Colonic mucosa (tissue), 4 donors: ENCODE measurements at regions not wholly inside any gene's neighbourhood (a gene's known extent, or its start where the extent isn't known, plus 50 kb on each side); places are given as distances from the start of the nearest gene placed in this dataset.

Experiments
- DNase-seq: peaks from one replicate; pipeline ENCODE4 v3.0.0-alpha.2; 2020
- H3K27ac ChIP-seq: fragments of 200-600 bp; one replicate; pipeline ENCODE4 v1.8.0; 2021
- H3K27me3 ChIP-seq: fragments of 200-600 bp; one replicate; pipeline ENCODE4 v1.8.0; 2021
- H3K36me3 ChIP-seq: fragments of 200-600 bp; one replicate; pipeline ENCODE4 v1.8.0; 2021
- H3K4me1 ChIP-seq: fragments of 200-600 bp; one replicate; pipeline ENCODE4 v1.8.0; 2021; ENCODE audit warnings: mild to moderate bottlenecking
- H3K4me3 ChIP-seq: fragments of 200-600 bp; one replicate; pipeline ENCODE4 v1.8.0; 2021
- H3K9ac ChIP-seq, 2 donors: one replicate each; pipeline ENCODE4 v1.7.0; 2013; ENCODE audit warnings: control low read depth in 2 of 2, low read depth in 2 of 2, low read length in 2 of 2
- H3K9me3 ChIP-seq: fragments of 200-600 bp; one replicate; pipeline ENCODE4 v1.8.0; 2021
- intact Hi-C: fragments of 100-400 bp; cut with DNase I; formaldehyde crosslinking; loops from one replicate; pipeline ENCODE4 v1.14.1; 2022
- TF ChIP-seq, protein P1 (sequence below): fragments of 200-600 bp; IDR thresholded peaks from one replicate; pipeline ENCODE4 v1.8.0; 2022; ENCODE audit warnings: antibody characterized with exemption, mild to moderate bottlenecking
- donor health status: healthy.
- donor health status: DM: no; HTN: no; CAD: no.
- donor health status: DM: no; HTN: no; CAD: no.

DNA sequence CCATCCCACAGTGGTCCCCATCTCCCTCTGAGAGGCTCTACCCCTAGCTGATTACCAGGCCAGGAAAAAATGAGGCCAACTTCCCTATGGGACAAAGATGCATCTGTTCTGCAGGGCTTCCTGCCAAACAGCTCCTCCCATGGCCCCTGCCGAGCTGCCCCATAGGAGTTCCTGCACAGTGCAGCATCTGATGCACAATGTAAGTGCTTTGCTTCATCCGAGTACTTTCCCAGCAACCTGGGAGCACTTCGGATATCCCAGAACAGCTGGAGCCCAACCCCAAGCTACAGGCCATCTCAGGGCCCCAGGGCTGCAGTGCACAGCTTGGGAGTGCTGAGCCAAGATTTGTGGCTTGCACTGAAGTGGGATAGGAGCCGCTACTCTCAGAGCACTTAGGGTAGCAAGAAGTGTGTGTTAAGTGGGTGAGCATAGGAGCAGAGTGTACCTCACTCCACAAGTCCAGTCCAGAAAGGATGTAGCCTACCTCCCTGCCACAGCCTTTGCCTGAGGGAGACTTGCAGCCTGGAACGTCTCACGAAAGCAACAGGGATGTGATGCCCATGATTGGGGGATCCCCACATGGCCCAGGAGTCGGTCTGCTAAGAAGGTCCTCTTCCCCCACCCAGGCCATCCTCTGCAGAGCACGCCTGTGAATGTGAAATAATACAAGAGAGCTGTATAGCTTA, 209.6 kb upstream of the VWC2 start:
- no peaks in the 10 kb centered on the region for H3K36me3 ChIP-seq
- no peak overlapping the region for H3K4me3 ChIP-seq
- no peaks in the 10 kb centered on the region for H3K4me1 ChIP-seq
- no peak overlapping the region for H3K27ac ChIP-seq
- no peak for DNase-seq
- no peaks in the 10 kb centered on the region for H3K9me3 ChIP-seq
- intact Hi-C loops = no loop called here
- no peaks in the 10 kb centered on the region for H3K27me3 ChIP-seq
- no peak overlapping the region for H3K9ac ChIP-seq
- TF ChIP-seq, protein P1, sequence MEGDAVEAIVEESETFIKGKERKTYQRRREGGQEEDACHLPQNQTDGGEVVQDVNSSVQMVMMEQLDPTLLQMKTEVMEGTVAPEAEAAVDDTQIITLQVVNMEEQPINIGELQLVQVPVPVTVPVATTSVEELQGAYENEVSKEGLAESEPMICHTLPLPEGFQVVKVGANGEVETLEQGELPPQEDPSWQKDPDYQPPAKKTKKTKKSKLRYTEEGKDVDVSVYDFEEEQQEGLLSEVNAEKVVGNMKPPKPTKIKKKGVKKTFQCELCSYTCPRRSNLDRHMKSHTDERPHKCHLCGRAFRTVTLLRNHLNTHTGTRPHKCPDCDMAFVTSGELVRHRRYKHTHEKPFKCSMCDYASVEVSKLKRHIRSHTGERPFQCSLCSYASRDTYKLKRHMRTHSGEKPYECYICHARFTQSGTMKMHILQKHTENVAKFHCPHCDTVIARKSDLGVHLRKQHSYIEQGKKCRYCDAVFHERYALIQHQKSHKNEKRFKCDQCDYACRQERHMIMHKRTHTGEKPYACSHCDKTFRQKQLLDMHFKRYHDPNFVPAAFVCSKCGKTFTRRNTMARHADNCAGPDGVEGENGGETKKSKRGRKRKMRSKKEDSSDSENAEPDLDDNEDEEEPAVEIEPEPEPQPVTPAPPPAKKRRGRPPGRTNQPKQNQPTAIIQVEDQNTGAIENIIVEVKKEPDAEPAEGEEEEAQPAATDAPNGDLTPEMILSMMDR = no peak

DNA sequence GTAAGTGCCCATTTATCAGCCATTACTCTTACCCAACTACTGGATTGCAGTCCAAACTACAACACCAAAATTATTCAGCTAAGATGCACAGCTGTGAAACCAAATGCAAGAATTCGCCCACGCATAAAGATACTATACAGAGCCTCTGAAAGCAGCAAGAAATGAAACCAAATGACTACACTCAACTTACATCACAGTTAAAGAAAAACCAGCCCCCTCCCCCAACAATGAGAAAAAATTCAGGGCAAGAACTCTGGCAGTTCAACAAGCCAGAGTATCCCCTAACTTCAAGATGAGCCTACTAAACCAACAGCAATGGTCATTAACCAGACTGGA, 209.1 kb upstream of the VWC2 start:
- no peaks in the 10 kb centered on the region for H3K36me3 ChIP-seq
- no peak overlapping the region for H3K27ac ChIP-seq
- no peak overlapping the region for H3K4me3 ChIP-seq
- H3K9me3 ChIP-seq = no peaks in the 10 kb centered on the region
- no peaks in the 10 kb centered on the region for H3K27me3 ChIP-seq
- DNase-seq = no peak
- TF ChIP-seq, protein P1 = no peak
- intact Hi-C loops = no loop called here
- no peaks in the 10 kb centered on the region for H3K4me1 ChIP-seq
- no peak overlapping the region for H3K9ac ChIP-seq

DNA sequence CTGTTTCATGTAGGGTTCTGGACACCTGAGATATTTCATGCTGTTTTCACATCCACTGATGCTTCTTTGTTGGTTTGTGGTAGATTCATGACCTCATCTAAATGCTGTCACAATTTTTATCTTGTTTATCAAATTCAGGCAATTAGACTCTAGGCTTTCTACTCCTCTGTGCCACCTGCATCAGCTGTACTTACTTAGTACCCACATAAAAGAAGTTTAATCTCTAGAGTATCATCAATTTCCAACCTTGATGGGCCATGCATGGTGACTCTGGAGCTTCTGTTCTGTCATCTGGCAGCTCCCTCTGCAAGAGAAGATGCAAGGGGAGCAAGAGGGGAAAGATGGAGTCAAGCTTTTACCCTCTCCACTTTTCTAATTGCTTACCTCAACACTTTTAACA, 195.9 kb upstream of the VWC2 start:
- H3K9ac ChIP-seq = no peak overlapping the region
- no peak for DNase-seq
- no peak overlapping the region for H3K4me3 ChIP-seq
- no peaks in the 10 kb centered on the region for H3K36me3 ChIP-seq
- H3K4me1 ChIP-seq = no peaks in the 10 kb centered on the region
- no peaks in the 10 kb centered on the region for H3K9me3 ChIP-seq
- no peak overlapping the region for H3K27ac ChIP-seq
- TF ChIP-seq, protein P1 = no peak
- intact Hi-C loops = no loop called here
- no peaks in the 10 kb centered on the region for H3K27me3 ChIP-seq

DNA sequence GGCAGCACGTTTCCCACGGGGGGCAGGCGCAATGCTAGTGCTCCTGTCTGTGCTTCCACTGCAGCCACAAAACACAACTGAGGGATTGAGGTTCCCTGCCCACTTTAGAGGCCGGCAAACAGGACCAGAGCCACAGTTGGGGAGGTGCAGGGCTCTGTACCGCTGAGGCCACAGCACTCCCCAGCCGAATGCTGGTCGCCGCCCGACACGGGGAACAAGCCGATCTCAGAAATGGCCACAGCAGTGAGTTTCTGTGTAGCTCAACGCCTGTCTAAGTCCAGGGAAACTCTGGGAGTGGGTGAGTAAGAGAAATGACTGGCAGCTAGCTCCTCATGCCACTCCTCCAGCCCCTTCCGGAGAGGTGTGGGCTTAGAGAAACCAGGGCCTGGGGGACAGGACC, 194.0 kb upstream of the VWC2 start:
- intact Hi-C loops = no loop called here
- H3K9ac ChIP-seq = no peak overlapping the region
- no peaks in the 10 kb centered on the region for H3K4me1 ChIP-seq
- no peaks in the 10 kb centered on the region for H3K27me3 ChIP-seq
- no peak for DNase-seq
- H3K36me3 ChIP-seq = no peaks in the 10 kb centered on the region
- no peak overlapping the region for H3K27ac ChIP-seq
- H3K9me3 ChIP-seq = no peaks in the 10 kb centered on the region
- H3K4me3 ChIP-seq = no peak overlapping the region
- TF ChIP-seq, protein P1 = no peak

DNA sequence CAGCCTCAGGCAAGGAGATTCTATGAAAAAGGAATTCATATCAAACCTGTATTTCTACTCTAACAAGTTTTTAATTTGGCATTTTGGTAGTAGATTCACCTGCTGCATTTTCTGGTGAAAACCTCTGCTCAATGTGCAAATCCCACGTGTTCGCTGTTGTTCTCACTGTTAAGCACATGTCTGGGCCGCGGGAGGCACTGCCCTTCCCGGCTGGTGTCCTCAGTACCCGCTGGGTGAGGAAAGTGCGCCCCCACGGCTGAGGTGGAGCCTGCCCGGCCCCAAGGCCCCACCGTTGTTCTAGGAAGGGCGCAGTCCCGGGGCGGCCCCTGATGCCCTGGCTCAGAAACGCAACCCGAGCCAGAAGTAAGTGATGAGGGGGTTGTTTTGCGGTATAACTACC, 193.4 kb upstream of the VWC2 start:
- Histone ChIP-seq H3K27ac (no peak overlapping the region), H3K27me3 (no peaks in the 10 kb centered on the region), H3K9me3 (no peaks in the 10 kb centered on the region), H3K36me3 (no peaks in the 10 kb centered on the region), H3K4me3 (no peak overlapping the region), H3K9ac (no peak overlapping the region), H3K4me1 (no peaks in the 10 kb centered on the region)
- TF ChIP-seq, protein P1 = no peak
- intact Hi-C loops = no loop called here
- DNase-seq = no peak
